C4-2B (cell line): ENCODE measurements at regions not wholly inside any gene's neighbourhood (a gene's known extent, or its start where the extent isn't known, plus 50 kb on each side); places are given as distances from the start of the nearest gene placed in this dataset.

Experiments used
- H3K27ac ChIP-seq: fragments of 450-650 bp; 2 replicates; pipeline ENCODE4 v1.5.1; 2017
- CTCF ChIP-seq: fragments of 450-650 bp; conservative IDR thresholded peaks from 2 replicates; pipeline ENCODE4 v1.5.1; 2017; ENCODE audit warnings: mild to moderate bottlenecking
- ZFX ChIP-seq: fragments of 450-650 bp; IDR thresholded peaks from 2 replicates; pipeline ENCODE4 v1.6.1; 2017

GRCh38 chr1:209420276-209420675 lies 163.2 kb upstream of the CAMK1G start:
- H3K27ac ChIP-seq = no peak overlapping the region
- TF ChIP-seq CTCF = no peak
- TF ChIP-seq ZFX = no peak

DNA sequence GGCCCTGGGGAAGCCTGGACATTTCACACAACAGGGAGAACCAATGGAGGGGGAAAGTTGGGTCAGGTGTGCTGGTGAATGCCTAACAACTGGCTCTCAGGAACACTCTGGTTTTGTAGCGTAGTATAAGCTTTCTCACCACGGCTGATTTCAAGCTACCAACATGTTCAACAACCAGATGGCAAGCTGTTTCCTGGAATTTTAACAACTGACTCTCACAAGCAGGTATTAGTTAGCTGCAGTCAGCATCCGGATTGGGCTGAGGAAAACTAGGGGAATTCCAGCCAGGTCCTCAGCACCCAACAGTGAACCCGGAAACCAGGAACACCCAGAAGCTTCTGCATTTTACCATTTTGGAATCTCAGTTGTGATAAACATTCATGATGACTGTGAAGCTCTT lies 162.3 kb upstream of the CAMK1G start:
- H3K27ac ChIP-seq = no peak overlapping the region
- no peak for TF ChIP-seq ZFX
- TF ChIP-seq CTCF = no peak

DNA sequence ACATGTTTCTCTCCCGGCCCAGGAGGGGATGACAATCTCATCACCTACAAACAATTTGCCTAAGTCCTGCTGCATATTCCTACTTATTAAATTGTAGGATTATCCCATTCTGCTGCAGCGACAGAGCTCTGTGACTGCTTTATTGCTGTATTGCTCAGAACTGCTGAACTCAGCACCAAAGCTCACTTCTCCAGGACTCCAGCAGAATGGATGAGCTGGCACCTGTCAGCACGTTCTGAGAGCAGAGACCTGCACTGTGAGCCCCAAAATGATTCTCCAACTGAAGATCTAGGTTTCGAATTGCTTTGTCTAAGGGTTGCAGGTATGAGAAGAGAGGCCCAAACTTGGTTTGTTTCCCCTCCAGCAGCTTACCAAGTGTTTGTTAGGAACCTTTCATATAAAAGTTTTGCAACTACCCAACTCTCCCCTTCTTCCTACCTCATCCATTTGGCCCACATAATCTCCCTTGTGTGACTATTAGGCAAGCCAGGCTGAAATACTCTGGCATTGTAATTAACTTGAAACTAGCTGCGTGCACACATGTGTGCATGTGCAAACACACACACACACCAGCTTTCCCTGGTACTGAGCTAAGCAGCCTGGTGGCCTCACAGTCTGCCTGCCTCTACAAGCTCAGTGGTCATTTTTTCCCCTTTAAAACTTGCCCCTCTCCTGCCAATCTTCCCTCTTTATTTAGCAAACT lies 161.4 kb upstream of the CAMK1G start:
- H3K27ac ChIP-seq = no peak overlapping the region
- TF ChIP-seq CTCF (no peak), ZFX (no peak)

- TF ChIP-seq CTCF = no peak
- no peak for TF ChIP-seq ZFX
- H3K27ac ChIP-seq = no peak overlapping the region
Measured at GRCh38 chr1:209425959-209426358, 157.6 kb upstream of the CAMK1G start.

DNA sequence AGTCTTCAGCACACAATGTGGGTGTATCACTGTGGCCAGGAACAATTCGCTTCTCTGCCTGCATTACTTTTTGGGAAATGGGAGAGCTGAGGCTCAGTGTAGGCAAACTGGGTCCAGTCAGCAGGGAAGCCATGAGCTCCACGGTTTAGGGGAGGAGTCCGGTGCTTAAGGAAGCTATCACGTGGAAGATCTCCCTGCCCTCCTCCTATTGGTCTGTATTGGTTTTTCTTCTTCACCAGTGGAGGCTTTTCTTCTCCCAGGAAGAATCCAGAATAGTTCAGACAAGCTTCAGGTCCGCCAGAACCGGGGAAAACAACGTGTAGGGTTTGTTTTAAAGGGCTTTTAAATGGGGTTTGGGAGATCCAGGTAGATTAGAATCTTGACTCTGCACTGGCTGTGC lies 156.2 kb upstream of the CAMK1G start:
- H3K27ac ChIP-seq = no peak overlapping the region
- TF ChIP-seq ZFX (no peak), CTCF (no peak)

- H3K27ac ChIP-seq = no peak overlapping the region
- no peak for TF ChIP-seq ZFX
- no peak for TF ChIP-seq CTCF
Measured at GRCh38 chr1:209427811-209428210, 155.7 kb upstream of the CAMK1G start.

DNA sequence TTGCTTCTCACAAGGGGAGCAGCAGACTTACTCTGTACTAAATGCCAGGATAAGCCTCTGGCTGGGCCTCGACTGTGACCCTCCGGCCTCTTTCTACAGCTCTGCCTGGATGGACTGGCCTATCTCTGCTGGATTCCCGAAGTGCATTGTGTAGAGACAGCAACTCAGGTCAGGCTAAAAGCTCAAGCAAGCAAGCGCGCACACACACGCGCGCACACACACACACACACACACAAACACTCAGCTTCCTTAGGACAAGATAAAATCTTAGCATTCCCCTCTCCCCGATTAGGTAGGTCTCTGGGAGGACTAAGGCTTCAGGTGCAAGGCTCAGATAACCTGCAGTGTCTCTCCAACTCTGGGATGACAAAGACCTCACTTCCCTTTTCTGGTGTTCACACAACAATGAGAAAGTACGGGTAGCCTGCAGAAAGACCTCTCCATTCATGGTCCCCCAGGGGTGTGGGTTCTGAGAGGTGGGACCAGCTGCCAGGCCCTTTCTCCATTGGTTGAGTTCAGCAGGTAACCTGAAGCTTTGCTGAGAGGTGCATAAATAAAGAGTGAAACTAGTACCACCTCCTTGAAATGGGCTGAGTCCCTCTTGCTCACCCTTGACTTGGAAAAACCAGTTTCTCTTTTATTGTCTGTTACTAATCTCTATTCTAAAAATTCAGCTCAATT lies 155.1 kb upstream of the CAMK1G start:
- no peak for TF ChIP-seq CTCF
- no peak for TF ChIP-seq ZFX
- H3K27ac ChIP-seq = no peak overlapping the region
